ENCODE measurements at regions not wholly inside any gene's neighbourhood (a gene's known extent, or its start where the extent isn't known, plus 50 kb on each side); places are given as distances from the start of the nearest gene placed in this dataset.

- no peak for TF ChIP-seq CTCF (IDR thresholded peaks at IDR 0.05)
- no peak for TF ChIP-seq POLR2AphosphoS5 (IDR thresholded peaks at IDR 0.05)
- no peak for TF ChIP-seq EP300 (IDR thresholded peaks at IDR 0.05)
Observed at GRCh38 chr7:67843615-67844014, 847.0 kb downstream of the TYW1 start.

Data from esophagus muscularis mucosa (tissue), 4 donors.